AG20443 (cell line): ENCODE measurements at regions not wholly inside any gene's neighbourhood (a gene's known extent, or its start where the extent isn't known, plus 50 kb on each side); places are given as distances from the start of the nearest gene placed in this dataset.

Experiments used
- DNase-seq: peaks from one replicate; pipeline ENCODE4 v3.0.0; 2012; ENCODE audit warnings: low spot score, mixed read lengths

DNA sequence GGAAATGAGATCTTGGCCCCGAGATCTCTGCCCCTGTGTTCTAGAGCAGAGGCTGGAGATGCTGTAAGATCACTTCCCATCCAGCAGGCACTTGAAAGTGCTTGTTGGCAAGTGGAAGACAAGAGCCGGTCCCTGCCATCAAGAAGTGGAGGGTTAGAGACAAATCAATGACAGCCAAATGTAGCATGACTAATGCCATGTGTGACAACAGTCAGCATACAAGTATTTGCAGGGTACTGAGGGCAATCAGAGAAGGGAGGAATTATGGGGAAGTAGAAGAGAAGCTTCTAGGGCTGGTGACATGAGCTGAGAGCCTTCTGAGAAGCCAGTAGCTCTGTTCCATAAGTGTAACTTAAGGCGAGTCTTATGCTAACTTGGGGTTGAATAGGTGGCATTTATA is 58.6 kb downstream of the TMEM17 start:
- DNase-seq, result no peak

DNA sequence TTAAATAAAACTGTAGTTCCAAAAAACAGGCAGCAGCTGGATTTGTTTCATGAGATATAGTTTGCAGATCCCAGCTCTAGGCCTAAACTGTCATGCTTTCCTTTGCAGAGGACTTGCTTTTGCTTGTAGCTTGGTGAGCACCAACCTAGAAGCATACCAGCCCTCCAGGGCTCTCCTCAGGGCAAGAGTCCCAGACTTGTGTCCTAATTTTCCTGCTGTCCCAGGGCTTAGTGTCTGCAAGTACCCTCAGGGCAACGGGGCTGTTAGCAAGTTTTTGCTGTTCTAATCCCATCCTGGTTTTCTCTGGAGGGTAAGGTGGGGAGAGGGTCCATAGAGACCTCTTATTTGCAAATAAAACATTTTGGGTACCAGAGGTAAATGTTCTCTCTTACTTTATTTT is 59.5 kb downstream of the TMEM17 start:
- DNase-seq, result no peak

DNA sequence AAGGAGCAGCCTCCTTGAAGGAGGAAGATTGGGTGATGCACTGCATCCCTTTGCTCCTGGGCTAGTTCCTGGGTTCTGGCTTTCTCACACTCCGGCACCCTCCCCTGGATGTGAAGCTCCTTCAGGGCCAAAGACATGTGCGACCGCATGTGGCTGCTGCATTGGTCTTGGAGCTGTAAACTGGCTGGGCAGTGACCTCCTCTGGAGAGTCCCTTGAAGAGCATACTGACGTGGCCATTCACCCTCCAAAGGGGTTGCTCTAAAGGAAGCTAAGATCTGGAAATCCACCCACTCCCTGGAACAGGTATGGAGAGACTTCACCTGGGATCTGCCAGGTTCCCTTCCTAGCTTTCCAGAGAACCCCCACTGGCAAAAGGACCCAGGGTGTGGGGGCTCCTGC is 62.1 kb downstream of the TMEM17 start:
- no peak for DNase-seq

DNA sequence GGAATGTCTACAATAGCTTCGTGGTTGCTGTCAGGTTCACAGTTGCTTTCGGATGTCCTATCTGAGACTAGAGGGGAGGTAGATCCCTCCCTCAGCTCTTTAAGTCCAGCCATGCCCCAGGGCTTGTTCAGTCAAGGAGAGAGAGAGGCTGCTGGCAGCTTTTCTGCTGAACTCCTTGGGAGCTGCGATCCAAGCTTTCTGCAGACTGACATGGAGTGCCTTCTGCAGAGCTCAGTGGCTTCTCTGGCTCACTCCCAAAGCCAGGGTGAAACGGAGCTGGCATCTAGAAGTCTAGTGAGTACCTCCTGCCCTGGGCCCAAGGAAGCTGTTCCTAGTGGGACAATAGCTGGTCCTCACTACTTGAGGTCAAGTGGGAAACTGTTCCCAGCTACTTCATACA is 62.5 kb downstream of the TMEM17 start:
- DNase-seq, result no peak

DNA sequence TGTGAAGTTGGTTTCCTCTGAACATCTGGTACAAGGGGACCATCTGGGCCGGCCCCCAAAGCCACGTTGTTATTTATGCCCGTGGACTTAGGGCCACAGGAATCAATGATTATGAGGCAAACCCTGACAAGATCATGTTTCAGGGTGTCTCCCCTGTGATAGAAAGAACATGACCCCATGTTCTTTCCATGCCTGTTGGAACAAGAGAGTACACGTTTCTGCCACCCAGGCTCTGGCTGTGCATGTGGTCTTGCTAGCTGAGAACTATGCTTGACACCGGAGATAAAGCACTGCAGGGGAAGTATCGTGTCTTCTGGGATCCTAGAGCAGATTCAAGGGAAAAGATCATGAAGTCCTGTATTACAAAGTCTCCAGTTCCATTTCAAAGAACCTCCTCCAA is 64.2 kb downstream of the TMEM17 start:
- DNase-seq, result no peak

DNA sequence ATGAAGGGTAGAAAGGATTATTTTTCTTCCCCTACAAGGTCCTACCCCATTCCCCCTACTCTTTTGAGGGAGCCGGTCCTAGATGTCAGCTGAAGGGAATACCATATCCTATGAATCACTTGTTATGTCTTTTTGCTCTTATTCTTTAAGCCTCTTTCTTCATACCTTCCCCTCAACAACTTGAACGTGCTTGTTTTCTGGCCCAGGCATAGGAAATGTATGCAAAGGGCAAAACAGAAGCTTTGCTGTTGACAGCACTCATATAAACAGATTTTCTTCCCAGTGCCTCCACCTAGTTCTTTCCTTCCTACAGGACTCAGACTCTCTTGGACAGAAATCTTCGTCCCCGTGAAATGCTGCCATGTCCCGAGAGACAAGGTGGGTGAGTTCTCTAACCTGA is 64.6 kb downstream of the TMEM17 start:
- DNase-seq, result no peak

DNA sequence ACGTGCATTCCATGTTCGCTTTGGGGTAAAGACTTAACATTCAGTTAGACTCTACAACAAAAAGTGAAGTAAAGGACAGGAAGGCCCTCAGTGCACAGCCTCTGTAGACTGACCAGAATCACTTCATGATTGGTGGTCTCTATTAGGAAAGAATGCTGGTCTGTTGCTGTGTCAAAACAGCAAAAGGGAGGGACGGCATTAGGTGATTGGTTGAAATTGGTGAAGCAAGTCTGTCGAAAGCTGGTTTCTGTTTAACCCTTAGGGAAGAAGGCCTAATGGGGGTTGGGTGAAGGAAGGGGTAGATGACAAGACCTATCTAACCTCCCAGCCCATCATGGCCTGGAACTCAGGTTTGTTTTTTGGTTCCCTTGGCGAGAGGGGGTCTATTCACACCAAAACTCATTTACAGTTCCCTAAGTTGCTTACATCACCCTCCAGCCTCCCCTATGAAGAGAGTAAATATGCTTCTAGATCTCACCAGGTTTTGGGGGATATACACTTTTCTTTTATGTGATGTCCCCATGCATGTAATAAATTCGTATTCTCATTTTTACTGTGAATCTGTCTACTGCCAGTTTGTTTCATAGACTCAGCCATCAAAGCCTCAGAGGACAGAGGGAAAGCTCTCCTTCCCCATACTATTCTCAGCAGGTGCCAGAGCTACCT is 65.6 kb downstream of the TMEM17 start:
- DNase-seq, result no peak

DNA sequence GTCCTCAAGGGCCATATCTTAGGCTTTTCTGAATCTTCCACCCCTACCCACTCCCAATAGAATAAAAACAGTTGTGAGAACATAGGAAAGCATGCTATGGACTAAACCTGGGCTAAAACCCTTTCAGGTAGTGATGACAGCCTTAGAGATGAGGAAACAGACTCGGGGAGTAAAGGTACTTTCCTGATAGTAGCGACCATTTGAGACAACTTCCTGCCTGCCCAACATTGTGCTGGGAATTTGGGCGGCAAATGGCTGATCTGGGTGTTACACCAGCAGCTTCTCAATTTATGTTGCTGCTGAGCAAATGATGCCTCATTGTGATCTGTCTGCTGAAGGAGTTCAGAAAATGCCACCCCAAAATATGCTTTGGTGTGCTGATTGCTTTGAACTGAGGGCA is 66.6 kb downstream of the TMEM17 start:
- no peak for DNase-seq

DNA sequence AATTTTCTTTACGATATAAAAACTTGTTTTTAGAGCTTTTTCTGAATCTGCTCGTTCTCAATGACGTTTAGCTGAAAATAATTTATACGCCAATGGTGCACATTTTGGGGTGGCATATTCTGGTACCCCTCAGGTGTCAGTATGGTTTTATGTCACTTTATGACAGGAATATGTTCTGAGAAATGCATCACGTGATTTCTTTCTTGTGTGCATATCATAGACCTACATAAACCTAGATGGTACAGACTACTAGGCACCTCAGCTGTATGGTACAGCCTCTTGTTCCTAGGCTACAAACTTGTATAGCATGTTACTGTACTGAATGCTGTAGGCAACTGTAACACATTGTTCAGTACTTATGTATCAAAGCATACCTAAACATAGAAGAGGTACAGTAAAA is 68.2 kb downstream of the TMEM17 start:
- no peak for DNase-seq

DNA sequence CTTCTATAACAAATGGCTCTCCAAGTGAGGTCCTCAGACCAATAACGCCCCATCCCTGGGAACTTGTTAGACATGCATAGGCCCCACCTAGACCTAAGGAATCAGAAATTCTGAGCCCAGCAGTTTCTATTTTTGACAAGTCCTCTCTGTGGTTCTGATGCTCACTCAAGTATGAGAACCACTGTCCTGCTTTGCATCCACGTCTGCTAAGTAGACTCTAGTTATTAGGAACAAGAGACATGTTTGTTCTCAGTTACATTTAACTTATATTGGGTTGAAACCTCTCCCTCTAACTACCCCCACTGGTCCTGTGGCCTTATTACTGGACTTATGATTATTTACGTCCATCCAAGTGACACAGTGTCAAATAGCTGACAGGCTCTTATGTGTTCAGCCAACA is 70.3 kb downstream of the TMEM17 start:
- DNase-seq, result no peak

DNA sequence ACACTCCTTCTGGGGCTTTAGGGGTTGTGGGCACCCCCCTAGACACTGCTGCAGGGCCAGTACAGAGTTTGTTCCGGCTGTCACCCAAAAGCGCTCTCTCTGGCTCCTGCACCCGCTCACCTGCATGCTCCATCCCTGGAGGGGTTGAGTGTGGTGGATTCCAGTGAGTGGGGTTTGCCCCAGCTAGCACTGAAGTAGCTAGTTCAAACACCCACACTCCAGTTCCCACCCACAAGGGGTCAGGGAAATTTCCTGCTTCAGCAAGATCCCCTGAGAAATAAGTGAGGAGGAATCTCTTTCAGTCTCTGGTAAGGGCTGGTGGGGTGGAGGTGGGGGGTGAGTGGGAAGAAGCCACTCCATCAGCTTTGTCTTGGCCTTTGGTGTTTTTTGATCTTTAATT is 73.6 kb downstream of the TMEM17 start:
- no peak for DNase-seq

DNA sequence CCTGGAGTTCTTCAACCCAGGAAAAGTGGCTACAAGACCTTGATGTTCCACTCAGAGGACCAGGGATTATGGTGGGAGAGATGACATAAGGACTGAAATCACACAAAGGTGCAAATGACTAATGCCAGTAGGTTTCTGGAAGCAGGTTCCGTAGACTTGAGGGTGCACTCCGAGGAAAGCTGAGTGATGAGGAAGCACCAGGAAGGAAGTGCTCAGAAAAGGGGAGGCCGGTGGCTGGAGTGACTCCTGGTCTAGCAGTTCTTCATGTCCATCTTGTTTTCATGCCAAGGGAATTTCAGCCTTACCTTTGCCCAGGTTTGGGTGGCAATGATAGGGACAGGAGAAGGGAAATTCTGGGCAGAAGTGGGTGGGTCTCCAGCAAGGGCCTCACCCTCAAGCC is 74.5 kb downstream of the TMEM17 start:
- DNase-seq, result no peak

DNA sequence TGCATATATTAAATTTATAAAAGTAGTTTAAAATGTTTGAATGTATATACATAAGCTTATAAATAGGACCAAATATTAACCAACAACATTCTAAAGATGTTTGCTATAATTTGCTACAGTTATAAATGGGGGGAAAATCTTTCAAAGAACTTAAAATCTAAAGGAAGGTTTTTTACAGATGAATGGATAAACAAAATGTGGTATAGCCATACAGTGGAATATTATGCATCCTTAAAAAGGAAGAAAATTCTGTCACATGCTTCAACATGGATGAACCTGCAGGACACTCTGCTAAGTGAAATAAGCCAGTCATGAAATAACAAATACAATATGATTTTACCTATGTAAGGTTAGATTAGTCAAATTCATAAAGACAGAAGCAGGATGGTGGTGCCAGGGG is 75.8 kb downstream of the TMEM17 start:
- DNase-seq, result no peak

DNA sequence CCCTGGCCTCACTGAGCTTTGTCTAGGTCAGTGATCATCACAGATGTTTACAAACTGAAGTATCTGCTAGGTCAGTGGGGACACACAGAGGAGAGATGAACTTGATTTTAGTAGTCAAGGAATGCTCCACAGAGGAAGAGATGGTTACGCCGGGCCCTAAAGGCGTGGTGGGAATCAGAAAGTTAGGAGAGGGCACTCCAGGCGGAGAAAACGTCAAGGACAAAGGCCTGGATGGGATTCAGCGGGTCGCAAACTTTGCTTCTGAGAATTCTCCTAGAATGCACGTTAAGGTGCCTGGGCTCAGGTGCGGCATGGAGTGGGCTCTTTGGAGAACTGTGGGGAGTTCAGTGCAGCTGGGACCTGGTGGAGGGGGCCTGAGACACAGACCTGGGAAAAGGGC is 78.8 kb downstream of the TMEM17 start:
- no peak for DNase-seq

DNA sequence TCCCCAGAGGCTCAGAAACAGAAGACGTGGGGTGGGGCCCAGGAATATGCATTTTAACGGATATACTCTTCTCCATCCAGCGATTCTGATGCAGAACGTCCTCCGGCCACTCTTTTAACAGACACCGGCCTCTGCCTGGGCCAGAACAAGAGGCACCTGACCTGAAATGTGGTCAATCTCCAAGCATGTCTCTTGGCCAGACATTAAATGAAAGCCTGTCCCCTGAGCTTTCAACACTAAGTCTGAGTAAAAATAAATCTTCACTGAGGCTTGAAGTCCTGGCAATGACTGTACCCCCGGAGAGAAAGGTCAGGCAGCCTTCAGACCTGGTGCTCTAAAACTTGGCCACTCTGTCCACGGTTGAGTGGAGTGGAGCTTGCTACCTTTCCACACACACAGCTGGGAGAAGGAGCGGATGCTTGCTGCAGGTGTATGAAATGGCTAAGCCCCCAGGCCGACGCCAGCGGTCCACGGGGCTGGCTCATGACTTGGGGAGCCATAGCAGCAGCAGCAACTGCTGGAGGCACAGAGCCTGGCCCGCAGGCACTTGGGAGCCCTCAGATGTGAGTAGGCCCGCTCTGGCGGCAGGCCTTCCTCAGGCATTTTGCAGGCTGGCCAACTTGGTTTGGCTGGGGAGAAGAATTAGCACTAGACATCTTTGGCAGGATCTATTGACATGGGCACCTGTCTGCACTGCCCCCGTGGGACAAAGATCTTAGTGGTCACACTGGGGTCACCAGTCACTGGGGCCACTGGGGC is 79.7 kb downstream of the TMEM17 start:
- no peak for DNase-seq

DNA sequence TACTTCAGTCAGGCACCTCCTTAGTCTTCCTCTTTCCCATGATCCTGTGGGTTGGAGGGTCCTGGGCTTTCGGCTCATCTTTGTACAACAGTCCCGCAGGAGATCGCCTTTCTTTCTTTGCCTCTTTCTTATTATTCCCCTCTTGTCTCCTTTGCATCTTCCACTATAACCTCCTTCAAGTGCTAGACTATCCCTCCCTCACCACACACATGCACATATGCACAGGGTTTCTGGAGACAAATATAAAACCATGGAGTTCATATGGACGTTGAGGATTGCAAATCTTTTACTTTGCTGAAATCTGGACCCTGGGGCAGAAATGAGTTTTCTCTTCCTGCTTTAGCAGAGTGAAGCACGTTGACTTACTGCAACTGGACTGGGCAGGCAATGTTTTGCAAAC is 80.3 kb downstream of the TMEM17 start:
- DNase-seq, result no peak

DNA sequence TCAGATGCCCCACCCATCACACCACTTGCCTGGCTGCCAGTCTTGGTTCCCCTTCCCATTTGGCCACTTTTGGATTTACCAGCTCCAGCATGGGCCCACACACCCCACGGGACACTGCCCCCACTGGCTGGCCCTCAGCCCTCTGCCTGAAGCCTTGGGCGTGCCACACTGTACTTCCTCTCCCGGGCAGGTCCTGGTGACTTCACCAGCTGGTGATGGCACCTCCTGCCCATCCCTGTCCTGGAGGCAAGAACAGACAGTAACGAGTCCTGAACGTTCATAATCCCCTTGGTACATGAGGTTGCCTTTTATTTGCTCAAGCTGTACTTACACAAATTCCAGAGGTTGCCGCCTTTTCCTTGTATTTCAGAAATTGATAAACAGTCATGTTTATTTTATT is 81.1 kb downstream of the TMEM17 start:
- no peak for DNase-seq

DNA sequence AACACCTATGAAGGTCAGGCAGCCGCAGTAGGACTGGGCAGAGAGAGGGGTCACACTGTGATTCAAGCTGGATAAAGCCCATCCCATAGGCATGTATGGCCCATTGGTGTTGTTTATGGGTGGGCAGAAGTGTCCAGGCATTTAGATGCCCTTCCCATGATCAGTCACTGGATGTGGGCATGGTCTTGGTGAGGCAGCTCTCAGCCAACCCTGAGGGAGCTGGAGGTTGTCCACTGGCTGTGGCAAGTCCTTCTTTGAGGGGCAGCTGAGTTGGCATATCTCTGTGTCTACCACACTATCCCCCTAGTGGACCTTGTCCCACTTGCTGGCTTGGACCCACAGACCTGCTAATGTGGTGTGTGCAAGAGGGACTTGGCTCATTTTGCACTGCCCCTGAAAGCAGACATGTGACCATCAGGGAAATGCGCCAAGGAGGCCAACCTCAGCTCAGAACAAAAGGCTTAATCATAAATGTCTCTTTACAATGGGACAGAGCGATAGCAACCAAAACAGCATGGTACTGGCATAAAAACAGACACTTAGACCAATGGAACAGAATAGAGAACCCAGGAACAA is 82.0 kb downstream of the TMEM17 start:
- no peak for DNase-seq

DNA sequence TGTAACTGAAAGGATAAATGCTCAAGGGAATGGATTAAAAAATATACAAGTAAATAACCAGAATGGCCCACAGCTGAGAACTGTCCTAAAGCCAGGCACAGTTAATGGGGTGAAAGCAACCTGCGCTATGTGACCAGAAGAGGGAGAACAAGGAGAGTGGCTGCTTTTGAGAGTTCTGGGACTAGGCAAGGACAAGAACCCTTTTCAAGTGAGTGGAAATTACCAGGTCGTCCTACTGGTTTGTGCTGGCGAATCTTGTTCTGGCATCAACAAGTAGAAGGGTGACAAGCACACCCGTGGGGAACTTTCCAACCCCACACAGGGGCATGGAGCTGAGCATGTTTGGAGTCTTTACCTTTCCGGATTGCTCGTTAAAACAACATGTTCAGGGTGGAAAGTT is 82.8 kb downstream of the TMEM17 start:
- no peak for DNase-seq

DNA sequence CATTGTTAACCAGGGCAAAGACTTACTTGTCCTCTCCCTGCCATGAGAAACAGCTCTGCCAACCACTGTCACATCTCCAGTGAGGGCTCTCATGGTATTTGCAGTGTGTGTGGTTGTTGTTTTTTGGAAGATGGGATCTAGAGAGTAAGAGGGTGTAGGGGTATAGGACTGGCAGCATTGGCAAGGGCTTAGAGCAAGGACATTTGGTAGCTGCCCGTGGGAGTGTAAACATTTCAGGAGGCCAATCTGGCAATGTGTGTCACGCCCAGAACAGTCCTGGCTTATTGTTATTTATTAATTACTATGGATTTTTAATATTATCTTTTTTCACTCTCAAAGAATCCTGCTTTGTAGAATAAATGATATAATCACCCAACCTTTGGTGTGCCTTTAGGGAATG is 90.5 kb downstream of the TMEM17 start:
- DNase-seq, result no peak

DNA sequence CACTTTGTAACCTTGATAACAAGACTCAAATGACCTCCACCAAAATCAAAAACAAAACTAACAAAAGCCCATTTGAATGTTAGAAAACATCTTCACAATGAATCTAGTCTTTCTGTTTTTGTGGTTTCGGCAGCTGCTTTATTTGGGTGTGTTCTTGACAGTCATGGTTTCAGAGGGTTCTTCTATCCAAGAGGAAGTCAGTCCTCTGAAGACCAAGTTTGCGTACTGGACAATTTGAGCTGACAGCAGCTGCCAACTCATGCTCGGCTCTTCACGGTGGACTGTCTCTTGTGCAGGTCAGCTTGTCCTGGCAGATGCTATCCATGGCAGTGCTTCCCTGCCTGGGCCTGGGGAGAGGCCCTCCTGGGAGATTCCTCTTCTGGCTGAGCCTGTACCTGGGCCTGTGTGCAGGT is 91.0 kb downstream of the TMEM17 start:
- DNase-seq, result no peak

DNA sequence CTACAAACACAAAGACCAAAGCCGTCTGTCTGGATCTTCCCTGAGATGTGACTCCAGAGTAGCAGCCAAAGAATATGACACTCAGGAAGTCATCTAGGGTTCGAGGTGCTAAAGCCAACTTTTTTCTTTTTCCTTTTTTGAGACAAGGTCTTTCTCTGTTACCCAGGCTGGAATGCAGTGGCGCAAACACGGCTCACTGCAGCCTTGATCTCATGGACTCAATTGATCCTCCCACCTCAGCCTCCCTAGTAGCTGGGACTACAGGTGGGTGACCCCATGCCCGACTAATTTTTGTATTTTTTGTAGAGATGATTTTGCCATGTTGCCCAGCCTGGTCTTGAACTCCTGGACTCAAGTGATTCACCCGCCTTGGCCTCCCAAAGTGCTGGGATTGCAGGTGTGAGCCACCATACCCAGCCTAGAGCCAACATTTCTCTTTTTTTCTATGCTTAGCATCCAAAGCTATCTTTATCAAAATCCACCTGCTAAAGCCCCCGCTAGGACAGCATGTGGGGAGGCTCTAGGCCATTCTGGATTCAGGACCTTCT is 92.8 kb downstream of the TMEM17 start:
- no peak for DNase-seq

DNA sequence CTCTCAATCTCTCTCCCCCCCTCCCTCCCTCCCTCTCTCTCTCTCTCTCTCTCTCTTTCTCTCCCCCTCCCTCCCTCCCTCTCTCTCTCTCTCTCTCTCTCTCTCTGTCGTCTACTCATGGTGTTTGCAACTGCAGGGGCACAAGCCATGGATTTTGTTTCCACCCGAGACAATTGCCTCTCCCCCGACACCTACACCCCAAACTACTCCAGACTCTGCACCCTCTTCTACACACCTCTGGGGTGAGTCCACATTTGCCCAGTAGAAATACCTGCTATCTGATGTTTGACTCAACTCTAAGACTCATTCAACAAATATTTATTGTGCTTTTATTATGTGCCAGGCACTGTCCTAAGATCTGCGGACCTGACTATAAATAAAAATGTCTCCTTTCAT is 93.7 kb downstream of the TMEM17 start:
- DNase-seq, result no peak
